ENCODE measurements at regions not wholly inside any gene's neighbourhood (a gene's known extent, or its start where the extent isn't known, plus 50 kb on each side); places are given as distances from the start of the nearest gene placed in this dataset.

DNA sequence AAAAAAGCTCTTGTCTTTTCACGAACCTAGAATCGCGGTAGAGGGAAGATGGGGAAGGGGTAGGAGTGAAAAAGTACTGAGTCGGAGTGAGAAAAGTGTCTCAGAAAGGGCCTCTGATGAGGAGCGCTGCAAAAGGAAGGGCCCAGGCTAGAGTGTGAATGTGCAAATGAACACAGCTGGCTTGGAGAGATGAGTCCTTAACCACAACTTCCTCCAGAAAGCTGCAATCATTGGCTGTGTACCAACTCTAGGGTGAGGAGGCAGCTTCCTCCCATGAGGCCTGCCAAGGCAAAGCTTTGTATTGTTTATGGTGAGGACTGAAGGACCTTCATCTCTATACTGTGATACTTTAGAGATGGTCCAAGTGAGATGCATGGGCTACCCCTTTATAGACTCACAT lies 566.9 kb upstream of the ANO5 start:
- no peak overlapping the region for H3K4me3 ChIP-seq
- in situ Hi-C loops (cut with MboI; ENCODE audit: low sequenced_read_pairs in 4 of 4) (no loop called here), intact Hi-C loops (cut with DNase I; ENCODE audit: low total_unique reads) (no loop called here)
- no peaks in the 10 kb centered on the region for H3K36me3 ChIP-seq
- no peak overlapping the region for H3K27ac ChIP-seq
- peak; percentile 10 to 18 for DNase-seq
- H3K9me3 ChIP-seq = no peaks in the 10 kb centered on the region
- TF ChIP-seq POLR2A (IDR thresholded peaks at IDR 0.05) = no peak
- TF ChIP-seq, protein P1, sequence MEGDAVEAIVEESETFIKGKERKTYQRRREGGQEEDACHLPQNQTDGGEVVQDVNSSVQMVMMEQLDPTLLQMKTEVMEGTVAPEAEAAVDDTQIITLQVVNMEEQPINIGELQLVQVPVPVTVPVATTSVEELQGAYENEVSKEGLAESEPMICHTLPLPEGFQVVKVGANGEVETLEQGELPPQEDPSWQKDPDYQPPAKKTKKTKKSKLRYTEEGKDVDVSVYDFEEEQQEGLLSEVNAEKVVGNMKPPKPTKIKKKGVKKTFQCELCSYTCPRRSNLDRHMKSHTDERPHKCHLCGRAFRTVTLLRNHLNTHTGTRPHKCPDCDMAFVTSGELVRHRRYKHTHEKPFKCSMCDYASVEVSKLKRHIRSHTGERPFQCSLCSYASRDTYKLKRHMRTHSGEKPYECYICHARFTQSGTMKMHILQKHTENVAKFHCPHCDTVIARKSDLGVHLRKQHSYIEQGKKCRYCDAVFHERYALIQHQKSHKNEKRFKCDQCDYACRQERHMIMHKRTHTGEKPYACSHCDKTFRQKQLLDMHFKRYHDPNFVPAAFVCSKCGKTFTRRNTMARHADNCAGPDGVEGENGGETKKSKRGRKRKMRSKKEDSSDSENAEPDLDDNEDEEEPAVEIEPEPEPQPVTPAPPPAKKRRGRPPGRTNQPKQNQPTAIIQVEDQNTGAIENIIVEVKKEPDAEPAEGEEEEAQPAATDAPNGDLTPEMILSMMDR (IDR thresholded peaks at IDR 0.05 in 4 of 5, conservative IDR thresholded peaks at IDR 0.05 in 1 of 5) = no peak
- H3K4me1 ChIP-seq = no peaks in the 10 kb centered on the region
- no peak for ATAC-seq
- H3K27me3 ChIP-seq = no peaks in the 10 kb centered on the region

- ATAC-seq = no peak
- Histone ChIP-seq H3K27me3 (no peaks in the 10 kb centered on the region), H3K36me3 (no peaks in the 10 kb centered on the region), H3K4me3 (no peak overlapping the region), H3K27ac (no peak overlapping the region), H3K9me3 (no peaks in the 10 kb centered on the region), H3K4me1 (no peaks in the 10 kb centered on the region)
- intact Hi-C loops (cut with DNase I; ENCODE audit: low total_unique reads) (no loop called here), in situ Hi-C loops (cut with MboI; ENCODE audit: low sequenced_read_pairs in 4 of 4) (no loop called here)
- no peak for DNase-seq
- no peak for TF ChIP-seq POLR2A (IDR thresholded peaks at IDR 0.05)
Observed at GRCh38 chr11:21628641-21629040, 564.2 kb upstream of the ANO5 start.

GRCh38 chr11:21630934-21631478 lies 561.9 kb upstream of the ANO5 start:
- intact Hi-C loops (cut with DNase I; ENCODE audit: low total_unique reads) = no loop called here

DNA sequence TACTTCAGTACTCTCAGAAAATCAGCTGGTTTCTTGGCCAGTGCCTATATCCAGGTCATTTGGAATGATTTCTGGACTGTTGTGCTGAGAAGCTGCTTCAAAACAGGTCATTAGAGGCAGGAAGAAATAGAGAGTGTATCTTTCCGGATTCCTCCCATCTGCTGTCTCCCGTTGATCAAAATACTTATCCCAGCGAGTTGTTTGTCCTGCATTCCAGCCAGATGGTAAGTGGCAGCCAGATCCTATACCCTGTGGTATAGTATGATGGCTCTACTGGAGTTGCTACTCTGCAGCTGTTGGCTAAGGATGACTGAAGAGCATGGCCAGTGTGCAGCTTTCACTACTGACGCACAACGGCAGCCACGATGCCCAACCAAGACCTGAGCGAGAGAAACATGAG lies 560.9 kb upstream of the ANO5 start:
- DNase-seq (no peak), ATAC-seq (no peak)
- no peaks in the 10 kb centered on the region for H3K4me1 ChIP-seq
- H3K9me3 ChIP-seq = no peaks in the 10 kb centered on the region
- H3K4me3 ChIP-seq = no peak overlapping the region
- H3K27ac ChIP-seq = no peak overlapping the region
- intact Hi-C loops (cut with DNase I; ENCODE audit: low total_unique reads) = no loop called here
- H3K27me3 ChIP-seq = no peaks in the 10 kb centered on the region
- no peaks in the 10 kb centered on the region for H3K36me3 ChIP-seq
- TF ChIP-seq, protein P1 (IDR thresholded peaks at IDR 0.05 in 4 of 5, conservative IDR thresholded peaks at IDR 0.05 in 1 of 5) = no peak
- no peak for TF ChIP-seq POLR2A (IDR thresholded peaks at IDR 0.05)
- in situ Hi-C loops (cut with MboI; ENCODE audit: low sequenced_read_pairs in 4 of 4) = no loop called here

More at GRCh38 chr11:21630934-21631478, 561.9 kb upstream of the ANO5 start:
- no peak overlapping the region for H3K27ac ChIP-seq
- no peaks in the 10 kb centered on the region for H3K4me1 ChIP-seq
- in situ Hi-C loops (cut with MboI; ENCODE audit: low sequenced_read_pairs in 4 of 4) = no loop called here
- no peak for ATAC-seq
- no peak for DNase-seq
- H3K9me3 ChIP-seq = no peaks in the 10 kb centered on the region
- H3K36me3 ChIP-seq = no peaks in the 10 kb centered on the region
- TF ChIP-seq, protein P1 (IDR thresholded peaks at IDR 0.05 in 4 of 5, conservative IDR thresholded peaks at IDR 0.05 in 1 of 5) = no peak
- no peak for TF ChIP-seq POLR2A (IDR thresholded peaks at IDR 0.05)
- H3K27me3 ChIP-seq = no peaks in the 10 kb centered on the region
- H3K4me3 ChIP-seq = no peak overlapping the region

- Histone ChIP-seq H3K27ac (no peak overlapping the region), H3K36me3 (no peaks in the 10 kb centered on the region), H3K4me1 (no peaks in the 10 kb centered on the region), H3K9me3 (no peaks in the 10 kb centered on the region), H3K4me3 (no peak overlapping the region), H3K27me3 (no peaks in the 10 kb centered on the region)
- intact Hi-C loops (cut with DNase I; ENCODE audit: low total_unique reads) (no loop called here), in situ Hi-C loops (cut with MboI; ENCODE audit: low sequenced_read_pairs in 4 of 4) (no loop called here)
- TF ChIP-seq POLR2A (IDR thresholded peaks at IDR 0.05) = no peak
- TF ChIP-seq, protein P1 (IDR thresholded peaks at IDR 0.05 in 4 of 5, conservative IDR thresholded peaks at IDR 0.05 in 1 of 5) = no peak
- no peak for ATAC-seq
- DNase-seq = no peak
Observed at GRCh38 chr11:21634491-21634890, 558.4 kb upstream of the ANO5 start.

Measured in gastrocnemius medialis (tissue), 4 donors.